Effector memory CD4-positive, alpha-beta T cell (primary cell): ENCODE measurements at regions not wholly inside any gene's neighbourhood (a gene's known extent, or its start where the extent isn't known, plus 50 kb on each side); places are given as distances from the start of the nearest gene placed in this dataset.

Experiments used
- DNase-seq, 3 donors: peaks; one replicate each; pipeline ENCODE4 v3.0.0-alpha.2; 2020
- H3K27ac ChIP-seq: 2 replicates; pipeline ENCODE4 v1.7.0; 2013; ENCODE audit warnings: mild to moderate bottlenecking, low read length, moderate library complexity; ENCODE audit not compliant: insufficient read depth, poor library complexity, severe bottlenecking
- H3K27me3 ChIP-seq: replicated peaks from 2 replicates; pipeline ENCODE4 v1.7.0; 2013; ENCODE audit warnings: mild to moderate bottlenecking, low read length; ENCODE audit not compliant: insufficient read depth, control insufficient read depth, poor library complexity, severe bottlenecking
- H3K36me3 ChIP-seq: 2 replicates; pipeline ENCODE4 v1.7.0; 2013; ENCODE audit warnings: mild to moderate bottlenecking, low read length, moderate library complexity; ENCODE audit not compliant: control insufficient read depth, insufficient read depth
- H3K4me1 ChIP-seq: 2 replicates; pipeline ENCODE4 v1.7.0; 2013; ENCODE audit warnings: low read length, mild to moderate bottlenecking; ENCODE audit not compliant: control insufficient read depth, insufficient read depth, poor library complexity, severe bottlenecking
- H3K4me3 ChIP-seq: 2 replicates; pipeline ENCODE4 v1.7.0; 2013; ENCODE audit warnings: low read length, low read depth, mild to moderate bottlenecking; ENCODE audit not compliant: insufficient read depth, poor library complexity, severe bottlenecking
- H3K9me3 ChIP-seq: 2 replicates; pipeline ENCODE4 v1.7.0; 2013; ENCODE audit warnings: mild to moderate bottlenecking, low read length, moderate library complexity; ENCODE audit not compliant: control insufficient read depth

DNA sequence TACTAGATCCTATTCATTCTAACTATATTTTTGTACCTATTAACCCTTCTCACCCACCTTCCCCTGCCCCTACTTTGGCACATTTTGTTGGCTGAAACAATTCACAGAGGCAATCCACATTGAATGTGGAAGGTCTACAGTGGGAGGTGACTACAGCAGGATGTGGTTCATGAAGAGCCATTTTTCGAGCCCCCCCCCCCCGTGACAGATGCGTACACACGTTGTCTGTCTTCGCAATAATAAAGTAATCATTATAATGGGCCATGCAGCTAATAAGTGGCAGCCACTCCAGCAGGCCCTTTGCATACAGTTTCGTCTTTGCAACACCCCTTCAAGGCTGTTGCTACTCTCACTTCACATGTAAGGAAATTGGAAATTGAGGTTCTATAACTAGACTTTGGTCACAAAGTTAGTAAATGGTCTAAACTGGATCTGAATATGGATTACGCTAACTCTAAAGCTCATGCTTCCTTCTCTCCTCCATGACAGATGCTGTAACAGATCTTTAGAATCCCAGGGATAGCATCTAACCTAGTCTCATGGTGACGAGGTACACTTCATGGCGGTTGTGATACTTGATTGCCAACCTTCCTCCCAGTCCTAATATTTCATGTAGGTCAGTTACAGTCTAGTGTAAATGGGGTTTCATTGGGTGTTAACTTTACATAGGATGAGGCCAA lies 176.8 kb downstream of the MYCN start:
- H3K9me3 ChIP-seq, result no peaks in the 10 kb centered on the region
- H3K27ac ChIP-seq, result no peak overlapping the region
- no peaks in the 10 kb centered on the region for H3K4me1 ChIP-seq
- H3K36me3 ChIP-seq, result no peaks in the 10 kb centered on the region
- H3K27me3 ChIP-seq, result no peaks in the 10 kb centered on the region
- no peak for DNase-seq
- H3K4me3 ChIP-seq, result no peak overlapping the region

DNA sequence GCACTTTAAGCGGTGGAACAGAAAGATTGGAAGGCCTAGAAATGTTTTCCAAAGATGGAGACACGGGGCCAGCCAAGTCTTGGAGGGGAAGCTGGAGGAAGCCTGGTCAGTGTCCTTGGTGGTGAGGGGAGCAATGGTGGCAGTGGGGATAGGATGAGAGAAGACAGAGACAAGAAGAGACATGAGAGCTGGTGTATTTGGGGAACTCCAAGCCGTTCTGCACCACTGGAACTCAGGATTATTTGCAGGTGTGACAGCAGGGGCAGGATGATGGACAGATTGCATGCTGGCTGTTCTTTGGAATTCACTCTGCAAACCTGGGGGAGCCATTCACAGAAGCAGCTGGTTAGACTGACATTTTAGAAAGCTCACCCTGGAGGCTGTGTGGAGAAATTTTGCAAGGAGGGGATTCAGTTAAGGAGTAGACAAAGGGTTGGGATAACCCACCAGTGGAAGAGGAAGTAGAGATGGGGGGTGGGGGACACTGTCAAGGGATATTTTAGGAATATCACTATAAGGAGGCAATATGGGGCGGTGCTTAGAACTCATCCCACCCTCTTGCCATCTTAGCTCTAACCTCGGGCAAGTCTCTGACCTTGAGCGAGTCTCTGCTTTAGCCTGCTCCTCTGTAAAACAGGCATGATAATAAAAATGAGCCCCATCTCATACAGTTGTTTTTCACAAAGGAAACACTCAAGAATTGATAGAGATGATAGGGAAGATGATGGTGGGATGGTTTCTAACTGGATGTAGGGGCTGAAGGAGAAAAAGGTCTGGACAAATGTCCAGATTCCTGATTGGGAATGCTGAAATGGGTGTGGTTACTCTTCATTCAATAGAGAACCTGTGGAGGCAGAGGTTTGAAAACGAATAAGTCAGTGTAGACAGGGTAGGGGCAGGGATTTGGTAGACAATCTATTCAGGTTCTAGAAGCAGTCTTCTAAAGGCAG lies 175.8 kb downstream of the MYCN start:
- Histone ChIP-seq H3K27ac (no peak overlapping the region), H3K27me3 (no peaks in the 10 kb centered on the region), H3K9me3 (no peaks in the 10 kb centered on the region), H3K4me1 (no peaks in the 10 kb centered on the region), H3K4me3 (no peak overlapping the region), H3K36me3 (no peaks in the 10 kb centered on the region)
- no peak for DNase-seq

DNA sequence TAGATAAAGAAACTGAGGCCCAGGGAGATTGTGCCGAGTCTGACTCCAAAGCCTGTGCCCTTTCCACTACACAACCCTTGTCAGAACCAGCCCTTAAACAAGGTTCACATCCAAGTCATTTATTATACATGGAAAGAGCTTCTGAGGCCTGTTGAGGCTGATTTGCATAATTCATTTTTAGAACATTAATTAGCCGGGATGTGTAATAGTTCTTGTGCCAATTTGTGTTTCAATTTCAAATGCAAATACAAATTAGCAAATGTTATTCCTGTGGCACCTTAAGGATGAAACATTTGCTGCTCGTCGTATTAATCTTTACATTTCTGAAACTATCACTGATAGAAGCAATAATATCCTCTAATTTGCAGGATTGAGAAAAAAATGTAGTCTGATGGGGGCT lies 174.9 kb downstream of the MYCN start:
- no peaks in the 10 kb centered on the region for H3K36me3 ChIP-seq
- no peaks in the 10 kb centered on the region for H3K27me3 ChIP-seq
- no peak overlapping the region for H3K4me3 ChIP-seq
- H3K4me1 ChIP-seq, result no peaks in the 10 kb centered on the region
- H3K27ac ChIP-seq, result no peak overlapping the region
- H3K9me3 ChIP-seq, result no peaks in the 10 kb centered on the region
- no peak for DNase-seq

DNA sequence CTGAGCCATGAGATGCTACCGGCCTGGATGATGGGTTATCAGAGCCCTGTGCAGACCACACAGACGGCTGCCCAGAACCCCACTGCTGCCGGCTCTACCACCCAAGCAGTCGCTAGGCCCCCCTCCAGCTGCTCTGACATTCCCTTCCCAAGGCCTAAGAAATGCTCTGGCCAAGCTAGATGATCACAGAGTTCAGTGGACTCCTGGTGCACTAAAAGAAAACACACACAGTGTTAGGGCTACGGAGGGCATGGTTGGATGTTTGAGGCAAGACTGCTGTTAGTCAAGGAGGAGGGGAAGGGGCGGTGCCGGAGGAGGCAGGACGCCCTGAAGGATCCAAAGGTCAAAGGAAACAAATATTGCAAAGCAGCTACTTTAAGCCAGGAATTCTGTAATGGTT lies 174.5 kb downstream of the MYCN start:
- Histone ChIP-seq H3K4me3 (no peak overlapping the region), H3K27ac (no peak overlapping the region), H3K9me3 (no peaks in the 10 kb centered on the region), H3K36me3 (no peaks in the 10 kb centered on the region), H3K4me1 (no peaks in the 10 kb centered on the region), H3K27me3 (no peaks in the 10 kb centered on the region)
- no peak for DNase-seq

DNA sequence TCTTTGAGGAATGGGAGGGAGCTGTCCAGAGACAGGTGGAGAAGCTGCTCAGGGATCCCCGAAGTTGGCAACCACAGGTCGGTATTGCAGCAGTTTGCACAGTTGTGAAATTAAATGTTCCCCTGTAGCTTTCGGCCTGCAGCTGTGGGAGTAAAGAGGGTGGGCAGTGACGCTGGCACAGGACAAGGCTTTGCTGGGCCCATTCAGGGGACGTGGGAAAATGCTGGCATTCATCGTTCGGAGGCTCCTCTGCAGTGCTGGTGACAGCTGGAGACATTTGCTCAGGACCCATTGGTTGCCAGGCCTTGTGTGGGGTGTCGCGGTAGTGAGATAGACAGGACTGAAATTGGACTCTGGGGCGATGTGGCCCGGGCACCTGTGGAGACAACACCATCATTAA lies 173.7 kb downstream of the MYCN start:
- Histone ChIP-seq H3K27me3 (no peaks in the 10 kb centered on the region), H3K27ac (no peak overlapping the region), H3K4me1 (no peaks in the 10 kb centered on the region), H3K9me3 (no peaks in the 10 kb centered on the region), H3K4me3 (no peak overlapping the region), H3K36me3 (no peaks in the 10 kb centered on the region)
- no peak for DNase-seq

DNA sequence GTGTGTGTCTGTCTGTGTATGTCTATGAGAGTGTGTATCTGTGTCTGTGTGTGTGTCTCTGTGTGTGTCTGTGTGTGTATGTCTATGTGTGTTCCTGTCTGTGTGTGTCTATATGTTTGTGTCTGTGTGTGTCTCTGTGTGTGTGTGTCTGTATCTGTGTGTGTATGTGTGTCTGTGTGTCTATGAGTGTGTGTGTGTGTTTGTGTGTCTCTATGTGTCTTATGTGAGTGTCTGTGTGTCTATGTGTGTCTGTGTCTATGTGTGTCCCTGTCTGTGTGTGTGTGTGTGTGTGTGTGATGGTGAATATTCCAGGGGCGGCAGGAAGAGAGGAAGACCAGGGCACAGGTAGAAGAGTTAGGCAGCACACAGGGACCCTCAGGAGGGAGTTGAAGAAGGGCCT lies 173.2 kb downstream of the MYCN start:
- no peaks in the 10 kb centered on the region for H3K4me1 ChIP-seq
- DNase-seq, result no peak
- H3K9me3 ChIP-seq, result no peaks in the 10 kb centered on the region
- no peaks in the 10 kb centered on the region for H3K27me3 ChIP-seq
- no peak overlapping the region for H3K27ac ChIP-seq
- H3K4me3 ChIP-seq, result no peak overlapping the region
- H3K36me3 ChIP-seq, result no peaks in the 10 kb centered on the region

DNA sequence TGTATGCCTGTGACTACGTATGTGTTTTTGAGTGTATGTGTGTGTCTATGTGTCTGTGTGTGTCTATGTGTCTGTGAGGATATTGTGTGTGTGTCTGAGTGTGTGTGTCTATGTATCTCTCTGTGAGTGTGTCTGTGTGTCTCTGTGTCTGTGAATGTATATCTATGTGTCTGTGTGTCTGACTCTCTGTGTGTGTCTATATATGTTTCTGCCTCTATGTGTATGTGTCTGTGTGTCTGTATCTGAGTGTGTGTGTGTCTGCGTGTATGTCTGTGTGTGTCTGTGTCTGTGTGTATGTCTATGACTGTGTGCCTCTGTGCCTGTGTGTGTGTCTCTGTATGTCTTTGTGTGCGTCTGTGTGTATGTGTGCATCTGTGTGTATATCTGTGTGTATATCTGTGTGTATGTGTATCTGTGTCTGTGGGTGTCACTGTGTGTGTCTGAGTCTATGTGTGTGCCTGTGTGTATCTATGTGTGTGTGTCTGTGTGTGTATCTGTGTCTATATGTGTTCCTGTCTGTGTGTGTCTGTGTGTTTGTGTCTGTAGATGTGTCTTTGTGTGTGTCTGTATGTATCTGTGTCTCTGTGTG lies 172.7 kb downstream of the MYCN start:
- no peaks in the 10 kb centered on the region for H3K27me3 ChIP-seq
- no peaks in the 10 kb centered on the region for H3K9me3 ChIP-seq
- no peaks in the 10 kb centered on the region for H3K36me3 ChIP-seq
- H3K27ac ChIP-seq, result no peak overlapping the region
- no peak overlapping the region for H3K4me3 ChIP-seq
- DNase-seq, result no peak
- no peaks in the 10 kb centered on the region for H3K4me1 ChIP-seq

DNA sequence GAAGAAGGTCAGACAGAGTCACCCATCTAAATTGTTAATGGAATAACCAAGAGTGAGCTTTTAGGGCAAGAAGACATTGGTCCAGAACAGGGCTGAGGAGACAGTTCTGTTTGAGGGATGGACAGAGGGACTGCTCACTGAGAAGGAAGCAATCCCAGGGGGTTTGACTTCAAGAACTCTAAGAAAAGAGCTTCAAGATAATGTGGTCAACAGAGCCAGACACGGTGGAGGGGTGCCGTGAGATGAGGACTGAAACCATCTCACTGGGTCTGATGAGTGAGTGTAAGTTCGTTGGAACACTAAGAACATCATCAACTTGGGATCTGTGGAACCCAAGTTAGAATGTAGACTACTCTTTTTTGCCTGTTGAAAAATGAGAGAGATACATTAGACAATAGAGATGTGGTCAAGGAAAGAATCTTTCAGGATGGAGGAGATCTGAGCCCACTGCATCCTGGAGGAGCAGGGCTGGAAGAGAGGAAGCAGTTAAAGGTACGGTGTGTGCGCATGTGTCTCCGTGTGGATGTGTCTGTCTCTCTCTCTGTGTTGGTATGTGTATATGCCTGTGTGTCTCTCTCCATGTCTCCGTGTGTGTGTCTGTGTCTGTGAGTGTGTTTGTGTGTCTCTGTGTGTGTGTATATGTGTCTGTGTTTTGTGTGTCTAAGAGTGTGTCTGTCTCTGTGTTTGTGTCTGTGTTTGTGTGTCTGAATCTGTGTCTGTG lies 172.1 kb downstream of the MYCN start:
- DNase-seq, result no peak
- Histone ChIP-seq H3K4me1 (no peaks in the 10 kb centered on the region), H3K36me3 (no peaks in the 10 kb centered on the region), H3K9me3 (no peaks in the 10 kb centered on the region), H3K27ac (no peak overlapping the region), H3K4me3 (no peak overlapping the region), H3K27me3 (no peaks in the 10 kb centered on the region)

DNA sequence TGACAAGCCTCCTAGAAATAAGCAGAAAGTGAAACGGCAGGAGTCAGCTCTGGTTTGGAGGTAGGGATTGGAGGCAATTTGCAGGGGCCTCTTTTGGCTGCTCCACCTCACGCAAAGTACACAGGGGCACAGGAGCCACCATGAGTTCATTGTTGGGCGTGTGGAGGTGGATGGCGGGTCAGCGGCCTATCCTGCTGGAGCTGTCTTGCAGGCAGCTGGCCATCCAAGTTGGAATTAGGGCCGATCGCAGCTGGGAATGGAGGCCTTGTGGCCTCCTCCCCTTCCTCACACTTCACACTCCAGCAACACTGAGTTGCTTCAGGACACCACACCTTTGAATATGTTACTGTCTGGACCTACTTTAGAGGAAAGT lies 171.5 kb downstream of the MYCN start:
- Histone ChIP-seq H3K4me3 (no peak overlapping the region), H3K27me3 (no peaks in the 10 kb centered on the region), H3K4me1 (no peaks in the 10 kb centered on the region), H3K36me3 (no peaks in the 10 kb centered on the region), H3K27ac (no peak overlapping the region), H3K9me3 (no peaks in the 10 kb centered on the region)
- no peak for DNase-seq
